ENCODE measurements at regions not wholly inside any gene's neighbourhood (a gene's known extent, or its start where the extent isn't known, plus 50 kb on each side); places are given as distances from the start of the nearest gene placed in this dataset.

DNA sequence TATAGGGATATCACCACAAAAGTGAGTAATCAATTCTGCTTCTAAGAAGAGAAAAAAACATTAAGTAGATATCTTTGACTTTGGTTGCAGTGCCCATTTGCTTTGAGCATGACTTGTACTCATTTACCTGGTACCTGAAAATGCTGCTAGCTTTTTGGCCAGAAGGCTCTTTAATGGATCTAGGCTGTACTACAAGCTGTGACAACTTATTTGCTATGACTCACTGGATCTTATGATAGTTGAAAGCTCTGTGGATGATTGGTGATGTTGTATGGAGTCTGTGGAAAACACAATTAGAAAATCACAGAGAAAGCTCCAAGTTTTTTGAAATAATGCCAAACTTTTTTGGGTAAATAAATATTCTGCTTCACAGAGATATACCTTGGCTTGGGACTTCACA, 960.9 kb upstream of the FBXO33 start:
- no peak for TF ChIP-seq TCF7L2 (IDR thresholded peaks at IDR 0.05; ENCODE audit: low read depth, low read length)
- no peak overlapping the region for H3K27ac ChIP-seq (ENCODE audit: low read length)
- CTCF ChIA-PET: no interaction called here

DNA sequence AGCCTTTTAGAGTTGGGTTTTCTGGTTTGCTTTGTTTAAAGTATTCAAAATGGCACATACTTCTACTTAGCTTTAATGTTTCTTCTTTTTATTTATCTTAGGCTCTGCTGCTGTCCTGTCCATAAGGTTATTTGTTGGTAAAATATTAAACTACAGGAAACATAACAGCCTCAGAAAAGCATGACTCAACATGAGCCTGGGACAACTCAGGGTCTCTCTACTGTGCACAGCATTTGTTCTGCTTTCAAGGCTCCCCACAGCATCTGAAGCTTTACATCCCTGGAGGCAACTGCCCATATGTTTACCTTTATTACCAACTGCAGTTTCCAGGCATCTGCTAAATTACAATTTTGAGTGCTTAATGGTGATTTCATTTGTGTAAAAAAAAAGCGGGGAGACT, 954.2 kb upstream of the FBXO33 start:
- in situ Hi-C loops (cut with HindIII; ENCODE audit: low pct_unique_long_range_greater_than_20kb, low sequenced_read_pairs): no loop called here
- Histone ChIP-seq H3K36me3 (ENCODE audit: control insufficient read depth, insufficient read depth, low read length) (no peaks in the 10 kb centered on the region), H3K4me1 (ENCODE audit: control insufficient read depth, insufficient read depth, low read length) (no peaks in the 10 kb centered on the region), H3K27me3 (ENCODE audit: control insufficient read depth, insufficient read depth, low read length) (no peaks in the 10 kb centered on the region), H3K9me3 (ENCODE audit: control insufficient read depth, insufficient read depth, low read depth, low read length) (no peaks in the 10 kb centered on the region), H3K4me3 (ENCODE audit: low read depth in 2 of 2, low read length in 2 of 2) (no peak overlapping the region), H3K27ac (ENCODE audit: low read length) (no peak overlapping the region)
- ATAC-seq (no peak), DNase-seq (ENCODE audit: low read depth, low spot score) (no peak)
- BruUV-seq (replicated peaks): no TSS peak
- TF ChIP-seq POLR2AphosphoS5 (IDR thresholded peaks at IDR 0.05; ENCODE audit: low read depth, low read length) (no peak), SIN3A (IDR thresholded peaks at IDR 0.05; ENCODE audit: borderline replicate concordance, insufficient read depth, low read depth, low read length) (no peak), TCF7L2 (IDR thresholded peaks at IDR 0.05; ENCODE audit: low read depth, low read length) (no peak)
- TF ChIP-seq, protein P1, sequence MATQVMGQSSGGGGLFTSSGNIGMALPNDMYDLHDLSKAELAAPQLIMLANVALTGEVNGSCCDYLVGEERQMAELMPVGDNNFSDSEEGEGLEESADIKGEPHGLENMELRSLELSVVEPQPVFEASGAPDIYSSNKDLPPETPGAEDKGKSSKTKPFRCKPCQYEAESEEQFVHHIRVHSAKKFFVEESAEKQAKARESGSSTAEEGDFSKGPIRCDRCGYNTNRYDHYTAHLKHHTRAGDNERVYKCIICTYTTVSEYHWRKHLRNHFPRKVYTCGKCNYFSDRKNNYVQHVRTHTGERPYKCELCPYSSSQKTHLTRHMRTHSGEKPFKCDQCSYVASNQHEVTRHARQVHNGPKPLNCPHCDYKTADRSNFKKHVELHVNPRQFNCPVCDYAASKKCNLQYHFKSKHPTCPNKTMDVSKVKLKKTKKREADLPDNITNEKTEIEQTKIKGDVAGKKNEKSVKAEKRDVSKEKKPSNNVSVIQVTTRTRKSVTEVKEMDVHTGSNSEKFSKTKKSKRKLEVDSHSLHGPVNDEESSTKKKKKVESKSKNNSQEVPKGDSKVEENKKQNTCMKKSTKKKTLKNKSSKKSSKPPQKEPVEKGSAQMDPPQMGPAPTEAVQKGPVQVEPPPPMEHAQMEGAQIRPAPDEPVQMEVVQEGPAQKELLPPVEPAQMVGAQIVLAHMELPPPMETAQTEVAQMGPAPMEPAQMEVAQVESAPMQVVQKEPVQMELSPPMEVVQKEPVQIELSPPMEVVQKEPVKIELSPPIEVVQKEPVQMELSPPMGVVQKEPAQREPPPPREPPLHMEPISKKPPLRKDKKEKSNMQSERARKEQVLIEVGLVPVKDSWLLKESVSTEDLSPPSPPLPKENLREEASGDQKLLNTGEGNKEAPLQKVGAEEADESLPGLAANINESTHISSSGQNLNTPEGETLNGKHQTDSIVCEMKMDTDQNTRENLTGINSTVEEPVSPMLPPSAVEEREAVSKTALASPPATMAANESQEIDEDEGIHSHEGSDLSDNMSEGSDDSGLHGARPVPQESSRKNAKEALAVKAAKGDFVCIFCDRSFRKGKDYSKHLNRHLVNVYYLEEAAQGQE (IDR thresholded peaks at IDR 0.05; ENCODE audit: insufficient read depth in 1 of 2, low read depth in 2 of 2, low read length in 1 of 2): no peak
- TF ChIP-seq, protein P2, sequence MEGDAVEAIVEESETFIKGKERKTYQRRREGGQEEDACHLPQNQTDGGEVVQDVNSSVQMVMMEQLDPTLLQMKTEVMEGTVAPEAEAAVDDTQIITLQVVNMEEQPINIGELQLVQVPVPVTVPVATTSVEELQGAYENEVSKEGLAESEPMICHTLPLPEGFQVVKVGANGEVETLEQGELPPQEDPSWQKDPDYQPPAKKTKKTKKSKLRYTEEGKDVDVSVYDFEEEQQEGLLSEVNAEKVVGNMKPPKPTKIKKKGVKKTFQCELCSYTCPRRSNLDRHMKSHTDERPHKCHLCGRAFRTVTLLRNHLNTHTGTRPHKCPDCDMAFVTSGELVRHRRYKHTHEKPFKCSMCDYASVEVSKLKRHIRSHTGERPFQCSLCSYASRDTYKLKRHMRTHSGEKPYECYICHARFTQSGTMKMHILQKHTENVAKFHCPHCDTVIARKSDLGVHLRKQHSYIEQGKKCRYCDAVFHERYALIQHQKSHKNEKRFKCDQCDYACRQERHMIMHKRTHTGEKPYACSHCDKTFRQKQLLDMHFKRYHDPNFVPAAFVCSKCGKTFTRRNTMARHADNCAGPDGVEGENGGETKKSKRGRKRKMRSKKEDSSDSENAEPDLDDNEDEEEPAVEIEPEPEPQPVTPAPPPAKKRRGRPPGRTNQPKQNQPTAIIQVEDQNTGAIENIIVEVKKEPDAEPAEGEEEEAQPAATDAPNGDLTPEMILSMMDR (IDR thresholded peaks at IDR 0.05): no peak
- CTCF ChIA-PET: no interaction called here
- intact Hi-C loops (cut with micrococcal nuclease; ENCODE audit: unreplicated experiment): no loop called here
- POLR2A ChIA-PET: no interaction called here

More for the DNA sequence above, 960.9 kb upstream of the FBXO33 start:
- ATAC-seq: no peak
- Histone ChIP-seq H3K36me3 (ENCODE audit: control insufficient read depth, insufficient read depth, low read length) (no peaks in the 10 kb centered on the region), H3K9me3 (ENCODE audit: control insufficient read depth, insufficient read depth, low read depth, low read length) (no peaks in the 10 kb centered on the region), H3K27me3 (ENCODE audit: control insufficient read depth, insufficient read depth, low read length) (no peaks in the 10 kb centered on the region), H3K4me3 (ENCODE audit: low read depth in 2 of 2, low read length in 2 of 2) (no peak overlapping the region), H3K4me1 (ENCODE audit: control insufficient read depth, insufficient read depth, low read length) (no peaks in the 10 kb centered on the region)
- DNase-seq (ENCODE audit: low read depth, low spot score): no peak
- no TSS peak for BruUV-seq (replicated peaks)
- in situ Hi-C loops (cut with HindIII; ENCODE audit: low pct_unique_long_range_greater_than_20kb, low sequenced_read_pairs) (no loop called here), intact Hi-C loops (cut with micrococcal nuclease; ENCODE audit: unreplicated experiment) (no loop called here)
- POLR2A ChIA-PET: no interaction called here

DNA sequence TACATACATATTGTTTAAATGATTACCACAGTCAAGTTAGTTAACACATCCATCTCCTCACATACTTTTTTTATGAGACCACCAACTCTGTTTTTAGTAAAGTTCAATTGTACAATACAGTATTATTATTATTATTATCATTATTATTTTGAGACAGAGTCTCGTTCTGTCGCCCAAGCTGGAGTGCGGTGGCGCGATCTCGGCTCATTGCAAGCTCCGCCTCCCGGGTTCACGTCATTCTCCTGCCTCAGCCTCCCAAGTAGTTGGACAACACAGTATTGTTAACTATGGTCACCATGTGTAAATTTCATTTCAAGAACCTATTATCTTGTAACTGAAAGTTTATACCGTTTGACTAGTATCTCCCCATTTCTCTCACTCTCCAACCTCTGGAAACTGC, 942.0 kb upstream of the FBXO33 start:
- H3K27me3 ChIP-seq (ENCODE audit: control insufficient read depth, insufficient read depth, low read length): no peaks in the 10 kb centered on the region
- no peak overlapping the region for H3K4me3 ChIP-seq (ENCODE audit: low read depth in 2 of 2, low read length in 2 of 2)
- H3K9me3 ChIP-seq (ENCODE audit: control insufficient read depth, insufficient read depth, low read depth, low read length): no peaks in the 10 kb centered on the region
- no peak for TF ChIP-seq SIN3A (IDR thresholded peaks at IDR 0.05; ENCODE audit: borderline replicate concordance, insufficient read depth, low read depth, low read length)
- H3K27ac ChIP-seq (ENCODE audit: low read length): no peak overlapping the region
- intact Hi-C loops (cut with micrococcal nuclease; ENCODE audit: unreplicated experiment) (no loop called here), in situ Hi-C loops (cut with HindIII; ENCODE audit: low pct_unique_long_range_greater_than_20kb, low sequenced_read_pairs) (no loop called here)
- no peaks in the 10 kb centered on the region for H3K36me3 ChIP-seq (ENCODE audit: control insufficient read depth, insufficient read depth, low read length)
- ChIA-PET CTCF (no interaction called here), POLR2A (no interaction called here)
- H3K4me1 ChIP-seq (ENCODE audit: control insufficient read depth, insufficient read depth, low read length): no peaks in the 10 kb centered on the region
- no TSS peak for BruUV-seq (replicated peaks)
- no peak for ATAC-seq
- DNase-seq (ENCODE audit: low read depth, low spot score): no peak

All from Panc1 (cell line).